Activated CD4-positive, alpha-beta T cell treated with anti-CD3 and anti-CD28 coated beads, Interleukin-2, Interleukin-6, amounts not matched to agents 100 ng/mL and 50 ng/mL, durations not matched to agents 16 hours and 8 hours (primary cell): ENCODE measurements at regions not wholly inside any gene's neighbourhood (a gene's known extent, or its start where the extent isn't known, plus 50 kb on each side); places are given as distances from the start of the nearest gene placed in this dataset.

Source experiments
- DNase-seq: peaks from one replicate; pipeline ENCODE4 v3.0.0-alpha.2; 2020

- no peak for DNase-seq
Measured at GRCh38 chr6:56862415-56863175, 92.3 kb upstream of the BEND6 start.

GRCh38 chr6:56860475-56860874 is 94.4 kb upstream of the BEND6 start:
- DNase-seq = no peak

- DNase-seq = no peak
Measured at GRCh38 chr6:56856036-56856580, 98.8 kb upstream of the BEND6 start.

- no peak for DNase-seq
Measured at GRCh38 chr6:56854086-56854485, 100.8 kb upstream of the BEND6 start.

GRCh38 chr6:56853541-56853940 is 101.4 kb upstream of the BEND6 start:
- no peak for DNase-seq

GRCh38 chr6:56852260-56853010 is 102.5 kb upstream of the BEND6 start:
- DNase-seq = no peak

- peak; percentile 85 for DNase-seq
Measured at GRCh38 chr6:56851541-56852259, 103.2 kb upstream of the BEND6 start.

GRCh38 chr6:56851074-56851473 is 103.8 kb upstream of the BEND6 start:
- DNase-seq = no peak

GRCh38 chr6:56850626-56851025 is 104.3 kb upstream of the BEND6 start:
- no peak for DNase-seq

GRCh38 chr6:56849896-56850295 is 105.0 kb upstream of the BEND6 start:
- DNase-seq = no peak

- DNase-seq = no peak
Measured at GRCh38 chr6:56848105-56848504, 106.8 kb upstream of the BEND6 start.

- DNase-seq = no peak
Measured at GRCh38 chr6:56845032-56845431, 109.9 kb upstream of the BEND6 start.

- peak; percentile 79 for DNase-seq
Measured at GRCh38 chr6:56843476-56844349, 111.2 kb upstream of the BEND6 start.

- DNase-seq = no peak
Measured at GRCh38 chr6:56842686-56843475, 112.0 kb upstream of the BEND6 start.

GRCh38 chr6:56841751-56842150 is 113.2 kb upstream of the BEND6 start:
- DNase-seq = no peak

- no peak for DNase-seq
Measured at GRCh38 chr6:56841381-56841749, 113.5 kb upstream of the BEND6 start.

- DNase-seq = no peak
Measured at GRCh38 chr6:56840467-56841380, 114.2 kb upstream of the BEND6 start.

- no peak for DNase-seq
Measured at GRCh38 chr6:56839533-56840183, 115.2 kb upstream of the BEND6 start.

GRCh38 chr6:56838965-56839364 is 115.9 kb upstream of the BEND6 start:
- DNase-seq = no peak

GRCh38 chr6:56838016-56838555 is 116.8 kb upstream of the BEND6 start:
- DNase-seq = no peak
